HG03460 (cell line): ENCODE measurements at regions not wholly inside any gene's neighbourhood (a gene's known extent, or its start where the extent isn't known, plus 50 kb on each side); places are given as distances from the start of the nearest gene placed in this dataset.
"Not testable (repeated sequence)": the region's sequence is repeated elsewhere in the genome, so short reads cannot be mapped to it uniquely, and the experiment has no call there.

Experiments
- ATAC-seq: cut with Tn5 transposase; IDR thresholded peaks from one replicate; pipeline ENCODE4 v1.9.1; 2021; ENCODE audit not compliant: unreplicated experiment

- no peak for ATAC-seq
Measured at GRCh38 chr21:15275615-15276235, 210.9 kb upstream of the NRIP1 start.

- no peak for ATAC-seq
Measured at GRCh38 chr21:15276243-15276642, 211.4 kb upstream of the NRIP1 start.

GRCh38 chr21:15277466-15277865 is 212.7 kb upstream of the NRIP1 start:
- ATAC-seq = no peak

GRCh38 chr21:15278279-15278678 is 213.5 kb upstream of the NRIP1 start:
- no peak for ATAC-seq

- ATAC-seq = no peak
Measured at GRCh38 chr21:15278851-15279250, 214.1 kb upstream of the NRIP1 start.

GRCh38 chr21:15279482-15279881 is 214.7 kb upstream of the NRIP1 start:
- ATAC-seq = no peak

- ATAC-seq = no peak
Measured at GRCh38 chr21:15281714-15282113, 216.9 kb upstream of the NRIP1 start.

- ATAC-seq = no peak
Measured at GRCh38 chr21:15282665-15283064, 217.9 kb upstream of the NRIP1 start.

- ATAC-seq = no peak
Measured at GRCh38 chr21:15283138-15283537, 218.3 kb upstream of the NRIP1 start.

GRCh38 chr21:15283789-15284188 is 219.0 kb upstream of the NRIP1 start:
- no peak for ATAC-seq

- ATAC-seq = no peak
Measured at GRCh38 chr21:15285556-15285955, 220.8 kb upstream of the NRIP1 start.

- ATAC-seq = no peak
Measured at GRCh38 chr21:15289246-15289645, 224.4 kb upstream of the NRIP1 start.

GRCh38 chr21:15289896-15290841 is 225.4 kb upstream of the NRIP1 start:
- ATAC-seq = no peak

- no peak for ATAC-seq
Measured at GRCh38 chr21:15291621-15292266, 226.9 kb upstream of the NRIP1 start.

- ATAC-seq = no peak
Measured at GRCh38 chr21:15293240-15293639, 228.4 kb upstream of the NRIP1 start.

GRCh38 chr21:15295875-15296274 is 231.1 kb upstream of the NRIP1 start:
- no peak for ATAC-seq

GRCh38 chr21:15297824-15298223 is 233.0 kb upstream of the NRIP1 start:
- ATAC-seq = no peak

- ATAC-seq = no peak
Measured at GRCh38 chr21:15298306-15298705, 233.5 kb upstream of the NRIP1 start.

- not testable (repeated sequence) for ATAC-seq
Measured at GRCh38 chr21:15298755-15299154, 234.0 kb upstream of the NRIP1 start.

GRCh38 chr21:15300131-15300530 is 235.3 kb upstream of the NRIP1 start:
- ATAC-seq = no peak

GRCh38 chr21:15301014-15301413 is 236.2 kb upstream of the NRIP1 start:
- ATAC-seq = no peak

- ATAC-seq = no peak
Measured at GRCh38 chr21:15301736-15302135, 236.9 kb upstream of the NRIP1 start.
